ENCODE measurements at regions not wholly inside any gene's neighbourhood (a gene's known extent, or its start where the extent isn't known, plus 50 kb on each side); places are given as distances from the start of the nearest gene placed in this dataset.

DNA sequence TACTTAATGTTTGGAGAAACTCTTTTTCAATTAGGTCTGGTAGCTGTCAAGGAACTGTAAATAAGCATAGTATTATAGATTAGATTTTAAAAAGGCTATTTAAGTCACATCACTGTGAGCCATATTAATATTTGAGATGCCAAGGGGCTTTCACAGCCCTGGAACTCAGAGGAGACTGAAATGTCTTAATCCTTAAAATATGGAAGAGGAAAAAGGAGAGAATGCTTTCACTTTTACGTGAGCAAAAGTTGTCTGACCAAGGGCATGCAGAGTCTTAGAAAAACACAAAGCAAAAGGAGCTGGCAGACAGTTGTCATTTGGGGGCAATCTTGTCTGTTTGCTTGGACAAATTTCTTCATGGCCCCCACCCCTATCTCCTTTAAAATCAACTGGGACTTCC lies 253.2 kb upstream of the IGFBP7 start:
- no peaks in the 10 kb centered on the region for H3K27me3 ChIP-seq (ENCODE audit: insufficient read depth)
- peak overlapping the region; percentile 20; the same call in 1 of the 2 replicates for H2AFZ ChIP-seq (ENCODE audit: low read depth)
- H4K20me1 ChIP-seq (ENCODE audit: insufficient read depth): no peaks in the 10 kb centered on the region
- H3F3A ChIP-seq (replicated peaks; ENCODE audit: insufficient read depth): no peaks in the 10 kb centered on the region
- no peak for DNase-seq
- ChIA-PET POLR2A (no interaction called here), CTCF (no interaction called here)
- no peak overlapping the region for H3K9ac ChIP-seq
- H3K4me2 ChIP-seq: no peak overlapping the region
- H3K9me3 ChIP-seq: no peaks in the 10 kb centered on the region
- no peaks in the 10 kb centered on the region for H3K4me1 ChIP-seq (ENCODE audit: control insufficient read depth in 1 of 2, insufficient read depth in 2 of 2, low read depth in 1 of 2, low read length in 1 of 2)
- no peaks in the 10 kb centered on the region for H3K9me2 ChIP-seq
- H3K79me2 ChIP-seq (ENCODE audit: insufficient read depth): no peaks in the 10 kb centered on the region
- no peaks in the 10 kb centered on the region for H3K36me3 ChIP-seq (replicated peaks in 1 of 2; ENCODE audit: control insufficient read depth in 1 of 2, insufficient read depth in 2 of 2, low read length in 1 of 2)
- WGBS (ENCODE audit: low lambda C conversion rate): 23% methylated on average over 1 of the region's 1 CpG
- no peak for TF ChIP-seq EP300 (IDR thresholded peaks at IDR 0.05; ENCODE audit: borderline replicate concordance in 1 of 2, low read depth in 1 of 2, low read length in 1 of 2)
- no peak for TF ChIP-seq MXI1 (IDR thresholded peaks at IDR 0.05; ENCODE audit: low read depth, low read length)
- TF ChIP-seq JUND (IDR thresholded peaks at IDR 0.05): no peak
- TF ChIP-seq, protein P1, sequence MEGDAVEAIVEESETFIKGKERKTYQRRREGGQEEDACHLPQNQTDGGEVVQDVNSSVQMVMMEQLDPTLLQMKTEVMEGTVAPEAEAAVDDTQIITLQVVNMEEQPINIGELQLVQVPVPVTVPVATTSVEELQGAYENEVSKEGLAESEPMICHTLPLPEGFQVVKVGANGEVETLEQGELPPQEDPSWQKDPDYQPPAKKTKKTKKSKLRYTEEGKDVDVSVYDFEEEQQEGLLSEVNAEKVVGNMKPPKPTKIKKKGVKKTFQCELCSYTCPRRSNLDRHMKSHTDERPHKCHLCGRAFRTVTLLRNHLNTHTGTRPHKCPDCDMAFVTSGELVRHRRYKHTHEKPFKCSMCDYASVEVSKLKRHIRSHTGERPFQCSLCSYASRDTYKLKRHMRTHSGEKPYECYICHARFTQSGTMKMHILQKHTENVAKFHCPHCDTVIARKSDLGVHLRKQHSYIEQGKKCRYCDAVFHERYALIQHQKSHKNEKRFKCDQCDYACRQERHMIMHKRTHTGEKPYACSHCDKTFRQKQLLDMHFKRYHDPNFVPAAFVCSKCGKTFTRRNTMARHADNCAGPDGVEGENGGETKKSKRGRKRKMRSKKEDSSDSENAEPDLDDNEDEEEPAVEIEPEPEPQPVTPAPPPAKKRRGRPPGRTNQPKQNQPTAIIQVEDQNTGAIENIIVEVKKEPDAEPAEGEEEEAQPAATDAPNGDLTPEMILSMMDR (IDR thresholded peaks at IDR 0.05): no peak
- TF ChIP-seq, protein P2, sequence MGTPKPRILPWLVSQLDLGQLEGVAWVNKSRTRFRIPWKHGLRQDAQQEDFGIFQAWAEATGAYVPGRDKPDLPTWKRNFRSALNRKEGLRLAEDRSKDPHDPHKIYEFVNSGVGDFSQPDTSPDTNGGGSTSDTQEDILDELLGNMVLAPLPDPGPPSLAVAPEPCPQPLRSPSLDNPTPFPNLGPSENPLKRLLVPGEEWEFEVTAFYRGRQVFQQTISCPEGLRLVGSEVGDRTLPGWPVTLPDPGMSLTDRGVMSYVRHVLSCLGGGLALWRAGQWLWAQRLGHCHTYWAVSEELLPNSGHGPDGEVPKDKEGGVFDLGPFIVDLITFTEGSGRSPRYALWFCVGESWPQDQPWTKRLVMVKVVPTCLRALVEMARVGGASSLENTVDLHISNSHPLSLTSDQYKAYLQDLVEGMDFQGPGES (IDR thresholded peaks at IDR 0.05; ENCODE audit: low read depth, low read length): no peak
- TF ChIP-seq, protein P3, sequence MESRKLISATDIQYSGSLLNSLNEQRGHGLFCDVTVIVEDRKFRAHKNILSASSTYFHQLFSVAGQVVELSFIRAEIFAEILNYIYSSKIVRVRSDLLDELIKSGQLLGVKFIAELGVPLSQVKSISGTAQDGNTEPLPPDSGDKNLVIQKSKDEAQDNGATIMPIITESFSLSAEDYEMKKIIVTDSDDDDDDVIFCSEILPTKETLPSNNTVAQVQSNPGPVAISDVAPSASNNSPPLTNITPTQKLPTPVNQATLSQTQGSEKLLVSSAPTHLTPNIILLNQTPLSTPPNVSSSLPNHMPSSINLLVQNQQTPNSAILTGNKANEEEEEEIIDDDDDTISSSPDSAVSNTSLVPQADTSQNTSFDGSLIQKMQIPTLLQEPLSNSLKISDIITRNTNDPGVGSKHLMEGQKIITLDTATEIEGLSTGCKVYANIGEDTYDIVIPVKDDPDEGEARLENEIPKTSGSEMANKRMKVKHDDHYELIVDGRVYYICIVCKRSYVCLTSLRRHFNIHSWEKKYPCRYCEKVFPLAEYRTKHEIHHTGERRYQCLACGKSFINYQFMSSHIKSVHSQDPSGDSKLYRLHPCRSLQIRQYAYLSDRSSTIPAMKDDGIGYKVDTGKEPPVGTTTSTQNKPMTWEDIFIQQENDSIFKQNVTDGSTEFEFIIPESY (IDR thresholded peaks at IDR 0.05; ENCODE audit: borderline replicate concordance, low read depth): no peak
- TF ChIP-seq, protein P4, sequence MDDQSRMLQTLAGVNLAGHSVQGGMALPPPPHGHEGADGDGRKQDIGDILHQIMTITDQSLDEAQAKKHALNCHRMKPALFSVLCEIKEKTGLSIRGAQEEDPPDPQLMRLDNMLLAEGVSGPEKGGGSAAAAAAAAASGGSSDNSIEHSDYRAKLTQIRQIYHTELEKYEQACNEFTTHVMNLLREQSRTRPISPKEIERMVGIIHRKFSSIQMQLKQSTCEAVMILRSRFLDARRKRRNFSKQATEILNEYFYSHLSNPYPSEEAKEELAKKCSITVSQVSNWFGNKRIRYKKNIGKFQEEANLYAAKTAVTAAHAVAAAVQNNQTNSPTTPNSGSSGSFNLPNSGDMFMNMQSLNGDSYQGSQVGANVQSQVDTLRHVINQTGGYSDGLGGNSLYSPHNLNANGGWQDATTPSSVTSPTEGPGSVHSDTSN (IDR thresholded peaks at IDR 0.05): no peak
- TF ChIP-seq RCOR1 (IDR thresholded peaks at IDR 0.05; ENCODE audit: low read length): no peak
- no peak for TF ChIP-seq TCF12 (IDR thresholded peaks at IDR 0.05)
- no peak for TF ChIP-seq SMC3 (IDR thresholded peaks at IDR 0.05; ENCODE audit: low read depth, low read length)
- TF ChIP-seq, protein P5, sequence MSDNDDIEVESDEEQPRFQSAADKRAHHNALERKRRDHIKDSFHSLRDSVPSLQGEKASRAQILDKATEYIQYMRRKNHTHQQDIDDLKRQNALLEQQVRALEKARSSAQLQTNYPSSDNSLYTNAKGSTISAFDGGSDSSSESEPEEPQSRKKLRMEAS (IDR thresholded peaks at IDR 0.05; ENCODE audit: low read depth): no peak
- no peak for TF ChIP-seq CHD2 (IDR thresholded peaks at IDR 0.05; ENCODE audit: low read length, partially characterized antibody)
- no peak for TF ChIP-seq GABPA (IDR thresholded peaks at IDR 0.05; ENCODE audit: low read depth)
- no peak for TF ChIP-seq RXRA (IDR thresholded peaks at IDR 0.05; ENCODE audit: borderline replicate concordance, low read depth)
- no peak for TF ChIP-seq FOXJ3 (CRISPR knock-in tag; IDR thresholded peaks at IDR 0.05)
- no peak for TF ChIP-seq TEAD4 (IDR thresholded peaks at IDR 0.05; ENCODE audit: borderline replicate concordance, insufficient read depth)
- TF ChIP-seq SIN3A (IDR thresholded peaks at IDR 0.05; ENCODE audit: borderline replicate concordance, low read depth, low read length): no peak
- TF ChIP-seq, protein P6, sequence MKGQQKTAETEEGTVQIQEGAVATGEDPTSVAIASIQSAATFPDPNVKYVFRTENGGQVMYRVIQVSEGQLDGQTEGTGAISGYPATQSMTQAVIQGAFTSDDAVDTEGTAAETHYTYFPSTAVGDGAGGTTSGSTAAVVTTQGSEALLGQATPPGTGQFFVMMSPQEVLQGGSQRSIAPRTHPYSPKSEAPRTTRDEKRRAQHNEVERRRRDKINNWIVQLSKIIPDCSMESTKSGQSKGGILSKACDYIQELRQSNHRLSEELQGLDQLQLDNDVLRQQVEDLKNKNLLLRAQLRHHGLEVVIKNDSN (IDR thresholded peaks at IDR 0.05; ENCODE audit: borderline replicate concordance, low read depth): no peak
- no peak for TF ChIP-seq YY1 (IDR thresholded peaks at IDR 0.05; ENCODE audit: low read depth)
- TF ChIP-seq GATA2 (CRISPR knock-in tag; IDR thresholded peaks at IDR 0.05): no peak
- H3K27ac ChIP-seq (ENCODE audit: low read depth in 2 of 2, low read length in 1 of 2): no peak overlapping the region
- no peak overlapping the region for H3K4me3 ChIP-seq (ENCODE audit: low read depth in 2 of 2, low read length in 1 of 2)

Data from SK-N-SH (cell line).